Liver (tissue), 8 donors: ENCODE measurements at regions not wholly inside any gene's neighbourhood (a gene's known extent, or its start where the extent isn't known, plus 50 kb on each side); places are given as distances from the start of the nearest gene placed in this dataset.

Source experiments
- DNase-seq: peaks from one replicate; pipeline ENCODE4 v3.0.0-alpha.2; 2017; ENCODE audit warnings: low spot score
- H3K27ac ChIP-seq, 2 donors: one replicate each; pipeline ENCODE4 v1.7.0; 2013; ENCODE audit warnings: inconsistent platforms in 2 of 2, low read length in 2 of 2, control low read depth in 1 of 2, low read depth in 1 of 2, mild to moderate bottlenecking in 1 of 2
- H3K27me3 ChIP-seq, 4 donors: one replicate each; pipeline versions ENCODE4 v1.6.1 to v1.7.0; 2013; ENCODE audit warnings: low read length in 3 of 4, inconsistent platforms in 1 of 4, mild to moderate bottlenecking in 1 of 4, moderate library complexity in 1 of 4; ENCODE audit not compliant: control insufficient read depth in 4 of 4, insufficient read depth in 4 of 4
- H3K36me3 ChIP-seq, 4 donors: one replicate each; pipeline versions ENCODE4 v1.6.1 to v1.7.0; 2013; ENCODE audit warnings: low read length in 3 of 4, mild to moderate bottlenecking in 3 of 4, low read depth in 1 of 4, moderate library complexity in 1 of 4; ENCODE audit not compliant: control insufficient read depth in 4 of 4, insufficient read depth in 3 of 4
- H3K4me1 ChIP-seq, 4 donors: one replicate each; pipeline versions ENCODE4 v1.6.1 to v1.7.0; 2013; ENCODE audit warnings: low read length in 3 of 4, mild to moderate bottlenecking in 3 of 4, moderate library complexity in 1 of 4; ENCODE audit not compliant: control insufficient read depth in 4 of 4, insufficient read depth in 4 of 4
- H3K4me3 ChIP-seq, 3 donors: one replicate each; pipeline versions ENCODE4 v1.6.1 to v1.7.0; 2013; ENCODE audit warnings: low read length in 3 of 3, control low read depth in 1 of 3, low read depth in 1 of 3, mild to moderate bottlenecking in 1 of 3
- H3K9ac ChIP-seq, 2 donors: one replicate each; pipeline ENCODE4 v1.7.0; 2013; ENCODE audit warnings: low read length in 2 of 2, mild to moderate bottlenecking in 2 of 2, moderate library complexity in 2 of 2, control low read depth in 1 of 2, low read depth in 1 of 2
- H3K9me3 ChIP-seq, 4 donors: one replicate each; pipeline versions ENCODE4 v1.6.1 to v1.7.0; 2013; ENCODE audit warnings: low read length in 3 of 4; ENCODE audit not compliant: control insufficient read depth in 4 of 4
- ATF3 ChIP-seq: IDR thresholded peaks from 2 replicates; pipeline ENCODE4 v1.6.1; 2016; ENCODE audit warnings: antibody characterized with exemption
- EGR1 ChIP-seq, 2 donors: IDR thresholded peaks; 2 replicates each; pipeline ENCODE4 v1.6.1; 2016 to 2018; ENCODE audit warnings: antibody characterized with exemption in 2 of 2, low read depth in 2 of 2
- FOXA2 ChIP-seq: IDR thresholded peaks from 2 replicates; pipeline ENCODE4 v1.6.1; 2016; ENCODE audit warnings: antibody characterized with exemption
- GABPA ChIP-seq, 2 donors: IDR thresholded peaks in 1 of 2; conservative IDR thresholded peaks in 1 of 2; 2 replicates each; pipeline ENCODE4 v1.6.1; 2016; ENCODE audit warnings: antibody characterized with exemption in 2 of 2, mild to moderate bottlenecking in 1 of 2, moderate library complexity in 1 of 2
- HNF4A ChIP-seq, 2 donors: conservative IDR thresholded peaks; 2 replicates each; pipeline ENCODE4 v1.6.1; 2016; ENCODE audit warnings: antibody characterized with exemption in 2 of 2, mild to moderate bottlenecking in 2 of 2
- HNF4G ChIP-seq: IDR thresholded peaks from 2 replicates; pipeline ENCODE4 v1.6.1; 2016; ENCODE audit warnings: antibody characterized with exemption
- JUND ChIP-seq, 2 donors: IDR thresholded peaks; 2 replicates each; pipeline ENCODE4 v1.6.1; 2016; ENCODE audit warnings: antibody characterized with exemption in 2 of 2
- NR2F2 ChIP-seq: IDR thresholded peaks from 2 replicates; pipeline ENCODE4 v1.6.1; 2016; ENCODE audit warnings: antibody characterized with exemption
- RAD21 ChIP-seq, 2 donors: IDR thresholded peaks; 2 replicates each; pipeline ENCODE4 v1.6.1; 2016; ENCODE audit warnings: antibody characterized with exemption in 2 of 2, mild to moderate bottlenecking in 2 of 2
- REST ChIP-seq: IDR thresholded peaks from 2 replicates; pipeline ENCODE4 v1.6.1; 2016; ENCODE audit warnings: antibody characterized with exemption, mild to moderate bottlenecking
- RXRA ChIP-seq, 2 donors: IDR thresholded peaks; 2 replicates each; pipeline ENCODE4 v1.6.1; 2017 to 2018; ENCODE audit warnings: antibody characterized with exemption in 2 of 2, mild to moderate bottlenecking in 1 of 2
- SP1 ChIP-seq: IDR thresholded peaks from 2 replicates; pipeline ENCODE4 v1.6.1; 2018; ENCODE audit warnings: antibody characterized with exemption, mild to moderate bottlenecking
- TAF1 ChIP-seq: conservative IDR thresholded peaks from 2 replicates; pipeline ENCODE4 v1.6.1; 2016; ENCODE audit warnings: antibody characterized with exemption, mild to moderate bottlenecking
- WGBS: extraction: QIAGEN DNeasy Blood & Tissue Kit; methylation state at CpG from one replicate; pipeline ENCODE4 v1.1.7; 2013; 5-methylcytosine and 5-hydroxymethylcytosine counted together
- TF ChIP-seq, protein P1 (sequence below): IDR thresholded peaks from 2 replicates; pipeline ENCODE4 v1.6.1; 2016; ENCODE audit warnings: antibody characterized with exemption
- TF ChIP-seq, protein P2 (sequence below): fragments of 150-350 bp; IDR thresholded peaks from 2 replicates; pipeline ENCODE4 v1.5.1; 2017; ENCODE audit warnings: improper control_type of control experiment, low read depth, low read length; ENCODE audit not compliant: missing input control
- TF ChIP-seq, protein P3 (sequence below): IDR thresholded peaks from 2 replicates; pipeline ENCODE4 v1.6.1; 2016; ENCODE audit warnings: antibody characterized with exemption
- donor health status: healthy.
- donor health status: healthy.
- donor health status: healthy.
- donor health status: healthy.
- donor health status: healthy.

- DNase-seq = no peak
- H3K4me1 ChIP-seq = peaks cover 0 to 15% (median 0%) of the 10 kb centered on the region in 4 donors
- no peak overlapping the region for H3K9ac ChIP-seq
- TF ChIP-seq HNF4G = no peak
- TF ChIP-seq ATF3 = no peak
- TF ChIP-seq SP1 = peak; percentile 20
- TF ChIP-seq, protein P1, sequence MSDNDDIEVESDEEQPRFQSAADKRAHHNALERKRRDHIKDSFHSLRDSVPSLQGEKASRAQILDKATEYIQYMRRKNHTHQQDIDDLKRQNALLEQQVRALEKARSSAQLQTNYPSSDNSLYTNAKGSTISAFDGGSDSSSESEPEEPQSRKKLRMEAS = peak; percentile 41
- TF ChIP-seq, protein P2, sequence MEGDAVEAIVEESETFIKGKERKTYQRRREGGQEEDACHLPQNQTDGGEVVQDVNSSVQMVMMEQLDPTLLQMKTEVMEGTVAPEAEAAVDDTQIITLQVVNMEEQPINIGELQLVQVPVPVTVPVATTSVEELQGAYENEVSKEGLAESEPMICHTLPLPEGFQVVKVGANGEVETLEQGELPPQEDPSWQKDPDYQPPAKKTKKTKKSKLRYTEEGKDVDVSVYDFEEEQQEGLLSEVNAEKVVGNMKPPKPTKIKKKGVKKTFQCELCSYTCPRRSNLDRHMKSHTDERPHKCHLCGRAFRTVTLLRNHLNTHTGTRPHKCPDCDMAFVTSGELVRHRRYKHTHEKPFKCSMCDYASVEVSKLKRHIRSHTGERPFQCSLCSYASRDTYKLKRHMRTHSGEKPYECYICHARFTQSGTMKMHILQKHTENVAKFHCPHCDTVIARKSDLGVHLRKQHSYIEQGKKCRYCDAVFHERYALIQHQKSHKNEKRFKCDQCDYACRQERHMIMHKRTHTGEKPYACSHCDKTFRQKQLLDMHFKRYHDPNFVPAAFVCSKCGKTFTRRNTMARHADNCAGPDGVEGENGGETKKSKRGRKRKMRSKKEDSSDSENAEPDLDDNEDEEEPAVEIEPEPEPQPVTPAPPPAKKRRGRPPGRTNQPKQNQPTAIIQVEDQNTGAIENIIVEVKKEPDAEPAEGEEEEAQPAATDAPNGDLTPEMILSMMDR = no peak
- peak; percentile 60 for TF ChIP-seq NR2F2
- TF ChIP-seq RXRA (IDR thresholded peaks at IDR 0.05) = peak in 1 of 2 donors; percentile 15
- TF ChIP-seq EGR1 (IDR thresholded peaks at IDR 0.05; ENCODE audit: low read depth in 2 of 2) = peak in 1 of 2 donors; percentile 18
- no peak for TF ChIP-seq TAF1
- peak overlapping the region in 1 of 2 donors; percentile 45 for H3K27ac ChIP-seq
- H3K27me3 ChIP-seq = no peaks in the 10 kb centered on the region
- H3K9me3 ChIP-seq = no peaks in the 10 kb centered on the region
- WGBS = 77% methylated on average over 16 of the region's 16 CpGs
- H3K36me3 ChIP-seq = no peaks in the 10 kb centered on the region
- H3K4me3 ChIP-seq = no peak overlapping the region
These were observed 123.6 kb upstream of the GALNT15 start for GRCh38 chr3:16050641-16051467.

- peaks cover 0 to 19% (median 0%) of the 10 kb centered on the region in 4 donors for H3K4me1 ChIP-seq
- no peak overlapping the region for H3K9ac ChIP-seq
- no peaks in the 10 kb centered on the region for H3K9me3 ChIP-seq
- H3K27me3 ChIP-seq = no peaks in the 10 kb centered on the region
- H3K27ac ChIP-seq = peak overlapping the region in 1 of 2 donors; percentile 1
- H3K36me3 ChIP-seq = no peaks in the 10 kb centered on the region
- TF ChIP-seq GABPA (IDR thresholded peaks at IDR 0.05 in 1 of 2, conservative IDR thresholded peaks at IDR 0.05 in 1 of 2) (no peak), EGR1 (IDR thresholded peaks at IDR 0.05; ENCODE audit: low read depth in 2 of 2) (no peak), JUND (IDR thresholded peaks at IDR 0.05) (no peak)
- TF ChIP-seq, protein P1 = no peak
- WGBS = 90% methylated on average over 4 of the region's 4 CpGs
- no peak for DNase-seq
- no peak overlapping the region for H3K4me3 ChIP-seq
These were observed 122.8 kb upstream of the GALNT15 start for GRCh38 chr3:16051691-16052090.

- H3K27ac ChIP-seq = no peak overlapping the region
- TF ChIP-seq RXRA (IDR thresholded peaks at IDR 0.05) = no peak
- TF ChIP-seq REST = no peak
- no peak for TF ChIP-seq HNF4G
- TF ChIP-seq NR2F2 = no peak
- no peak for TF ChIP-seq FOXA2
- TF ChIP-seq, protein P3, sequence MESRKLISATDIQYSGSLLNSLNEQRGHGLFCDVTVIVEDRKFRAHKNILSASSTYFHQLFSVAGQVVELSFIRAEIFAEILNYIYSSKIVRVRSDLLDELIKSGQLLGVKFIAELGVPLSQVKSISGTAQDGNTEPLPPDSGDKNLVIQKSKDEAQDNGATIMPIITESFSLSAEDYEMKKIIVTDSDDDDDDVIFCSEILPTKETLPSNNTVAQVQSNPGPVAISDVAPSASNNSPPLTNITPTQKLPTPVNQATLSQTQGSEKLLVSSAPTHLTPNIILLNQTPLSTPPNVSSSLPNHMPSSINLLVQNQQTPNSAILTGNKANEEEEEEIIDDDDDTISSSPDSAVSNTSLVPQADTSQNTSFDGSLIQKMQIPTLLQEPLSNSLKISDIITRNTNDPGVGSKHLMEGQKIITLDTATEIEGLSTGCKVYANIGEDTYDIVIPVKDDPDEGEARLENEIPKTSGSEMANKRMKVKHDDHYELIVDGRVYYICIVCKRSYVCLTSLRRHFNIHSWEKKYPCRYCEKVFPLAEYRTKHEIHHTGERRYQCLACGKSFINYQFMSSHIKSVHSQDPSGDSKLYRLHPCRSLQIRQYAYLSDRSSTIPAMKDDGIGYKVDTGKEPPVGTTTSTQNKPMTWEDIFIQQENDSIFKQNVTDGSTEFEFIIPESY = no peak
- no peak for TF ChIP-seq RAD21 (IDR thresholded peaks at IDR 0.05)
- TF ChIP-seq EGR1 (IDR thresholded peaks at IDR 0.05; ENCODE audit: low read depth in 2 of 2) = no peak
- TF ChIP-seq TAF1 = no peak
- no peak for TF ChIP-seq HNF4A (conservative IDR thresholded peaks at IDR 0.05)
- H3K9ac ChIP-seq = no peak overlapping the region
- H3K27me3 ChIP-seq = no peaks in the 10 kb centered on the region
- H3K9me3 ChIP-seq = no peaks in the 10 kb centered on the region
- peaks cover 0 to 19% (median 0%) of the 10 kb centered on the region in 4 donors for H3K4me1 ChIP-seq
- no peak overlapping the region for H3K4me3 ChIP-seq
- H3K36me3 ChIP-seq = no peaks in the 10 kb centered on the region
- DNase-seq = no peak
These were observed 121.5 kb upstream of the GALNT15 start for GRCh38 chr3:16052964-16053363.
